ENCODE measurements at regions not wholly inside any gene's neighbourhood (a gene's known extent, or its start where the extent isn't known, plus 50 kb on each side); places are given as distances from the start of the nearest gene placed in this dataset.
A peak's percentile ranks its signal among the peaks of the same experiment; 100 is the strongest.

GRCh38 chr6:89028774-89029173 lies 51.8 kb upstream of the PNRC1 start:
- Histone ChIP-seq H3K4me3 (no peak overlapping the region), H3K9me3 (no peaks in the 10 kb centered on the region), H3K27me3 (no peaks in the 10 kb centered on the region), H3K4me1 (peaks cover 42% of the 10 kb centered on the region), H3K36me3 (no peaks in the 10 kb centered on the region), H3K27ac (no peak overlapping the region)
- DNase-seq (ENCODE audit: low spot score in 2 of 2): no peak
- 98% methylated on average over 6 of the region's 6 CpGs for WGBS
- no peak for TF ChIP-seq EP300 (IDR thresholded peaks at IDR 0.05)
- no peak for TF ChIP-seq POLR2A (IDR thresholded peaks at IDR 0.05)

- H3K9me3 ChIP-seq: no peaks in the 10 kb centered on the region
- peaks cover 47% of the 10 kb centered on the region for H3K4me1 ChIP-seq
- no peaks in the 10 kb centered on the region for H3K27me3 ChIP-seq
- DNase-seq (ENCODE audit: low spot score in 2 of 2): no peak
- H3K4me3 ChIP-seq: no peak overlapping the region
- no peaks in the 10 kb centered on the region for H3K36me3 ChIP-seq
- WGBS: 46% methylated on average over 2 of the region's 2 CpGs
- H3K27ac ChIP-seq: peak overlapping the region; percentile 10
- no peak for TF ChIP-seq POLR2AphosphoS5 (IDR thresholded peaks at IDR 0.05)
- no peak for TF ChIP-seq CTCF (IDR thresholded peaks at IDR 0.05)
- no peak for TF ChIP-seq EP300 (IDR thresholded peaks at IDR 0.05)
- TF ChIP-seq POLR2A (IDR thresholded peaks at IDR 0.05): no peak
Measured at GRCh38 chr6:89027756-89028155, 52.8 kb upstream of the PNRC1 start.

GRCh38 chr6:89026151-89026550 lies 54.4 kb upstream of the PNRC1 start:
- no peak for DNase-seq (ENCODE audit: low spot score in 2 of 2)
- H3K27ac ChIP-seq: no peak overlapping the region
- WGBS: 89% methylated on average over 4 of the region's 4 CpGs
- TF ChIP-seq POLR2AphosphoS5 (IDR thresholded peaks at IDR 0.05) (no peak), CTCF (IDR thresholded peaks at IDR 0.05) (no peak), EP300 (IDR thresholded peaks at IDR 0.05) (no peak), POLR2A (IDR thresholded peaks at IDR 0.05) (no peak)
- H3K4me1 ChIP-seq: peaks cover 55% of the 10 kb centered on the region
- H3K36me3 ChIP-seq: no peaks in the 10 kb centered on the region
- H3K9me3 ChIP-seq: no peaks in the 10 kb centered on the region
- H3K4me3 ChIP-seq: no peak overlapping the region
- no peaks in the 10 kb centered on the region for H3K27me3 ChIP-seq

- Histone ChIP-seq H3K4me3 (no peak overlapping the region), H3K4me1 (peaks cover 60% of the 10 kb centered on the region), H3K27ac (peak overlapping the region; percentile 4), H3K36me3 (no peaks in the 10 kb centered on the region), H3K9me3 (no peaks in the 10 kb centered on the region), H3K27me3 (no peaks in the 10 kb centered on the region)
- DNase-seq (ENCODE audit: low spot score in 2 of 2): no peak
- WGBS: 50% methylated on average over 3 of the region's 3 CpGs
- TF ChIP-seq CTCF (IDR thresholded peaks at IDR 0.05) (no peak), EP300 (IDR thresholded peaks at IDR 0.05) (no peak), POLR2AphosphoS5 (IDR thresholded peaks at IDR 0.05) (no peak), POLR2A (IDR thresholded peaks at IDR 0.05) (no peak)
Measured at GRCh38 chr6:89025633-89026032, 54.9 kb upstream of the PNRC1 start.

GRCh38 chr6:89024456-89024855 lies 56.1 kb upstream of the PNRC1 start:
- TF ChIP-seq EP300 (IDR thresholded peaks at IDR 0.05) (no peak), POLR2AphosphoS5 (IDR thresholded peaks at IDR 0.05) (no peak), POLR2A (IDR thresholded peaks at IDR 0.05) (no peak), CTCF (IDR thresholded peaks at IDR 0.05) (no peak)
- H3K9me3 ChIP-seq: no peaks in the 10 kb centered on the region
- H3K27me3 ChIP-seq: no peaks in the 10 kb centered on the region
- no peak overlapping the region for H3K4me3 ChIP-seq
- H3K27ac ChIP-seq: no peak overlapping the region
- no peak for DNase-seq (ENCODE audit: low spot score in 2 of 2)
- 51% methylated on average over 2 of the region's 2 CpGs for WGBS
- H3K4me1 ChIP-seq: peaks cover 64% of the 10 kb centered on the region
- no peaks in the 10 kb centered on the region for H3K36me3 ChIP-seq
